NOMO-1 treated with dmso at 0.1 percent for 144 hours (cell line): ENCODE measurements at regions not wholly inside any gene's neighbourhood (a gene's known extent, or its start where the extent isn't known, plus 50 kb on each side); places are given as distances from the start of the nearest gene placed in this dataset.
A peak's percentile ranks its signal among the peaks of the same experiment; 100 is the strongest.

ENCODE experiments used
- DNase-seq: peaks from one replicate; lab custom pipeline; 2025; ENCODE audit not compliant: unreplicated experiment; lab: John Stamatoyannopoulos, UW

GRCh38 chr5:15266841-15267240 is 233.1 kb upstream of the FBXL7 start:
- DNase-seq = no peak

- DNase-seq = no peak
Measured at GRCh38 chr5:15266229-15266628, 233.8 kb upstream of the FBXL7 start.

- no peak for DNase-seq
Measured at GRCh38 chr5:15263942-15264341, 236.0 kb upstream of the FBXL7 start.

- DNase-seq = no peak
Measured at GRCh38 chr5:15263406-15263805, 236.6 kb upstream of the FBXL7 start.

GRCh38 chr5:15261269-15261995 is 238.5 kb upstream of the FBXL7 start:
- DNase-seq = no peak

- no peak for DNase-seq
Measured at GRCh38 chr5:15260356-15261268, 239.4 kb upstream of the FBXL7 start.

- DNase-seq = no peak
Measured at GRCh38 chr5:15256485-15256884, 243.5 kb upstream of the FBXL7 start.

- peak; percentile 37 for DNase-seq
Measured at GRCh38 chr5:15255576-15255975, 244.4 kb upstream of the FBXL7 start.

GRCh38 chr5:15254607-15255006 is 245.4 kb upstream of the FBXL7 start:
- peak; percentile 64 for DNase-seq

GRCh38 chr5:15252331-15252730 is 247.6 kb upstream of the FBXL7 start:
- DNase-seq = no peak

- peak; percentile 52 for DNase-seq
Measured at GRCh38 chr5:15249152-15249551, 250.8 kb upstream of the FBXL7 start.

- no peak for DNase-seq
Measured at GRCh38 chr5:15248731-15249130, 251.2 kb upstream of the FBXL7 start.

- DNase-seq = no peak
Measured at GRCh38 chr5:15245913-15246312, 254.1 kb upstream of the FBXL7 start.

- no peak for DNase-seq
Measured at GRCh38 chr5:15243301-15244020, 256.5 kb upstream of the FBXL7 start.

GRCh38 chr5:15241216-15241821 is 258.7 kb upstream of the FBXL7 start:
- DNase-seq = no peak

GRCh38 chr5:15238006-15238405 is 262.0 kb upstream of the FBXL7 start:
- no peak for DNase-seq

GRCh38 chr5:15236911-15237508 is 263.0 kb upstream of the FBXL7 start:
- no peak for DNase-seq

GRCh38 chr5:15234911-15235310 is 265.1 kb upstream of the FBXL7 start:
- DNase-seq = no peak

GRCh38 chr5:15234366-15234765 is 265.6 kb upstream of the FBXL7 start:
- DNase-seq = no peak

GRCh38 chr5:15233566-15233965 is 266.4 kb upstream of the FBXL7 start:
- no peak for DNase-seq

GRCh38 chr5:15222156-15222555 is 277.8 kb upstream of the FBXL7 start:
- no peak for DNase-seq
